Midbrain (tissue), 1 donor: ENCODE measurements at regions not wholly inside any gene's neighbourhood (a gene's known extent, or its start where the extent isn't known, plus 50 kb on each side); places are given as distances from the start of the nearest gene placed in this dataset.
"Not testable (repeated sequence)": the region's sequence is repeated elsewhere in the genome, so short reads cannot be mapped to it uniquely, and the experiment has no call there.

Source experiments
- DNase-seq: peaks from one replicate; lab custom pipeline; 2025; lab: John Stamatoyannopoulos, UW

GRCh38 chr2:36058076-36058475 is 297.5 kb upstream of the CRIM1 start:
- no peak for DNase-seq

- no peak for DNase-seq
Measured at GRCh38 chr2:36052819-36053218, 302.8 kb upstream of the CRIM1 start.

DNA sequence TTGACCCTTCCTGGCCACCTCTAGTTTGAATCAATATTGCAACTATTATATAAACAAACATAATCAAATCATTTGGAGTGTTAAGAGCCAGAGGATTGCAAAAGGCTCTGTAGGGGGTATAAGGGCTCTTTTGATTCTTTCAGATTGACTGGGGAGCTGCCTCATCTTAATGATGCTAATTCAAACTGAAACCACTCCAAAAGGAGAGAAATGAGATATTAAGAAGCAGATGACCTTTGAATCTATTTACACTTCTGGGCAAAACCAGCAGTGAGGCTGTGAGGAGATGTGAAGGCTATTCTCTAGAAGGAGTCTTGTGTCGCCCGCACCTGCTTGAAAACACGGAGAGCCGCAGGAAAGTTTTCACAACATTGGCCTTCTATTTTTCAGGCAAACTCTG is 311.2 kb upstream of the CRIM1 start:
- DNase-seq: no peak

DNA sequence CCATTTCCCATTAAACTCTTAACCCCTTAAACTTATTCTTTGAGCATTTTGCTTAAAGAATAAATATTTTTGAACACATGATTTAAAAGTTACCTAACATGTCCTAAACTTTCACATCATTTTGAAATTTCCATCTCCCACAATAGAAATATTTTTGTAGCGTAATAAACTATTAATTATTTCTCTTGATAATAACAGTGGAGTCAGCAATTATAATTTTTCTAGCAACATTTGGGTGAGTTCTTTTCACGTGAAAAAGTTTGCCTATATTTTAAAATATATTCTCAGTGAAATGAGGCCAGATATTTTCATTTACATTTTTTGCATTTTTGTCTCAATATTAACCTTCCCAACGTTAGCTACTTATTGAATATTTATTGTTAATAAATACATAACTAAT is 320.4 kb upstream of the CRIM1 start:
- no peak for DNase-seq

DNA sequence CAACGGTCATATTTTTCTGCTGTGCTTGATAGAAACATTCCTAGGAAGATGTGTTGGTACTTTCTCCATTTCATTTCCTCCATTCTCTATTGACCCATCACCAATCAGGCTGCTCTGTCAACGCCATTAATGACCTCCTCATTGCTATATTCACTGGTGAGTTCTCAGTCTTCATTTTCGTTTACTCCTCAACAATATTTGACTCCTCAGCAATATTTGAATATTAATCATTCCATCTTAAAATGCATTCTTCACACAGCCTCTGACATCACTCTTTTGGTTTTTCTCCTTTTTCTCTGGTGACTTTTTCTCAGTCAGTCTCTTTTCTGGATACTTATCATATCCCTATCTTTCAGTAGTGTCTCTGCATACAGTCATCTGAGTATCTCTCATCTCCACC is 323.5 kb upstream of the CRIM1 start:
- no peak for DNase-seq

DNA sequence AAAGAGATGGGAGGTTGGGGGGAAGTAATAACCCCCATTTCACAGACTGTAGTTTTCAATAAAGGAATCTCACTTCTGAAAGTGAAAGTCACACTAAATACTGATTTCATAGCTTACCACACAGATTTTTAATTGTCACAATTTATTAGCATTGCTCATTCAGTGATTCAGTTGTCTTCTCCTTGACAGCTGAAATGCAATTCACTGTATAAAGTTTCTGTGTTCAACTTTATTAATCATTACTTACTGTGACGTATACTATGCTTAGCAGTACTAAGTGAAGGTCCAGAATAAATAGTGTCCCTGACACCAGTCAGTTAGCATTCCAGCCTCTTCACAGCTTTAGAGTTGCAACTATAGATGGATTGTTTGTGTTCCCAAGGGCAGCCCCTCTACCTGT is 324.1 kb upstream of the CRIM1 start:
- DNase-seq: no peak

- no peak for DNase-seq
Measured at GRCh38 chr2:36027616-36028015, 328.0 kb upstream of the CRIM1 start.

GRCh38 chr2:36013064-36013463 is 342.5 kb upstream of the CRIM1 start:
- DNase-seq: no peak

DNA sequence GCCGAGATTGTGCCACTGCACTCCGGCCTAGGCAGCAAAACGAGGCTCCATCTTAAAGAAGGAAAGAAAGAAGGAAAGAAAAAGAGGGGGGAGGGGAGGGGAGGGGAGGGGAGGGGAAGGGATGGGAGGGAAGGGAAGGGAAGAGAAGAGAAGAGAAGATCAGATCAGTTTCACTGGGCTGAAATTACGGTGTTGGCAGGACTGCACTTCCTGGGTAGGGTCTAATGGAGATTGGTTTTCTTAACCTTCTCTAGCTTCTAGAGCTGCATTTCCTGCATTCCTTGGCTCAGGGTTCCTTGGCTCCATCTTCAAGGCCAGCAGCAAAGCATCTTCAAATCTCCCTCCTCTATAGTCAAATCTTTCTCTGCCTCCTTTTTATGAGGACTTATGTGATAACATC is 349.1 kb upstream of the CRIM1 start:
- no peak for DNase-seq

GRCh38 chr2:36002941-36003340 is 352.6 kb upstream of the CRIM1 start:
- no peak for DNase-seq

DNA sequence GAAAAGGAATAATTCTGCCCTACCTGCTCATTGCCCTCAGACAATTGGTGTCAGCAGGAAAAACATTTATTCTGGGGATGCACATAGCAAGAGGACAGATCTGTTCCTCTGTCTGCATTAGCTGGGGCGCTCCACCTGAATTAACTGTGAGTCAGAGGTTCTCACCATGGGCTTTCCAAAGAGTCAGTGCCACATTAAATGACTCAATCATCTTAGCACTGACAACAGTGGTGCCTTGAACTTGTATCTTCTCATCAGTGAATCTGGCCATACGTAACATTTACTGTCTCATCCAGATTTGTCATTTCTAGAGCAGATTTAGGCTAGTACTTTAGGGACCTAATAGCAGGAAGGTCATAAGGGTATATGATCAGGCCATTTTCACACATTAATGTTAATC is 358.1 kb upstream of the CRIM1 start:
- no peak for DNase-seq

GRCh38 chr2:35989503-35989902 is 366.1 kb upstream of the CRIM1 start:
- no peak for DNase-seq

DNA sequence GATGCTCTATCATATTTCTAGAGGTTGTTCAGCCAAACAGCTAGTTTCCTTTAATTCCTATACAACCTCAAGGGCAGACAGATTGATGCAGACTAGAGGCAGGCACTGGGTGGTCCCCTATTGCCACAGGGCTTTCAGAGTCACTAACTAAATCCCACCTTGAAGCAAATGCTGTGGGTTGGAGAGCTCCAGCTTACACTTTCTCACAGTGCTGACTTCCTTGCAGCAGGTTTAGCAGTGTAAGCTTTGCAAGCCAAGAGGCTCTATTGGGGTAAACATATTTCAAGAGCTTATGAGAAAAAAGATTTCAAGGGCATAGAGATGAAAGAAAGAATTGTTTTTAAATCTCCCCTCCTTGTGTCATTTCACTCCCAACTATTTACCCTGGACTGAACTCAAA is 366.5 kb upstream of the CRIM1 start:
- DNase-seq: no peak

- no peak for DNase-seq
Measured at GRCh38 chr2:35986871-35987270, 368.7 kb upstream of the CRIM1 start.

GRCh38 chr2:35978218-35978617 is 377.4 kb upstream of the CRIM1 start:
- DNase-seq: no peak

DNA sequence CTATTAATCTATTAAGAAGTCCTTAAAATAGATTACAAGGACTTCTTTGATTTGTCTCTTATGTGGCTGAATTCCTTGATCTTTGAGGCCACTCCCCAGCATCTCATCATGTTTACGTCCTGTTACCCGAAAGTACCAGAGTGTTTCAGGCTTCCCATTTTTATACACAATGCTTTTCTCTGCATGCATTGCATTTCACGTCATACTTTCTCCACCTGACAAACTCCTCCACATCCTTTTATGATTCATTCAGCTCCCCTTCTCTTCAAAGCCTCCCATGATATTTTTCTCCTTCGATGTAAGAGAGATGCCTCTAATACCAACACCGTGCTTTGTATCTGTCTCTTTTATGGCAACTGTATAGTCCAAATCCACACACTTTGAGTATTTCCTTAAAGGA is 379.0 kb upstream of the CRIM1 start:
- DNase-seq: no peak

DNA sequence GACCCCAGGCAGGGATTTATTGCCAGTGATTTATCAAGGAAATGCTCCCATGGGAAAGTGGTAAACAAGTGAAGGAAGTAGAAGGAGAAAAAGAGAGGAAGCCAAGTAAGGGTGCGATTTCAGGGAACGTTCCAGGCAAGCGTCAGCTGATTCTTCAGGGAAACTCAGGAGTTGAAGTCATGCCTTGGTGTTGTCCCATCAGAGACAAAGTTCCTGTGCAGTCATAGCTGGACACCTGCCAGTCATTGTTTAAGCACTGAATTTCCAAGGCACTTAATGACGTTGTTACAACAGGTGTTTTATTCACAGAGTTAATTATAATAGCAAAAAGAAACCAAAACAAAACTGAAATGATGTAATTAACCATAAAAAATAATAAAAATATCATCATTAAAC is 381.8 kb upstream of the CRIM1 start:
- no peak for DNase-seq

- DNase-seq: peak; percentile 13
Measured at GRCh38 chr2:35973132-35973736, 382.3 kb upstream of the CRIM1 start.

- no peak for DNase-seq
Measured at GRCh38 chr2:35963824-35964223, 391.8 kb upstream of the CRIM1 start.

DNA sequence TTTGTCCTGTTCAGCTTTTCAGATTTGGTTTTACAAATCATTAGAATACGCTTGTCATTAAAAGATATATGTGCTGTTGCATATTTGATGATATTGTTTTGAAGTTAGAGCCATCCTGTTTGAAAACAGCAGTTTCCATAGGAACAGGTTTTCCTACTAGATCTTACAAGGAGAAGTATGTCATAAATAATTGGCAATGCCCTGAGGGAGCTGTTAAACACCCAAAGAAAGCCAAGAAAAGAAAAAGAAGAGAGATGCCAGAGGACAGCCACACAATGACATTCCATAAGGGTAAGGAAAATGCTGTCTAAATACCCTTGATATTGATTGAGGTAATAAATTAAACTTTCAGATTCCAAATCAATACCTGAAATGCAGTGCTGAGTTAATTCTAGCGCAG is 392.2 kb upstream of the CRIM1 start:
- no peak for DNase-seq

- DNase-seq: no peak
Measured at GRCh38 chr2:35962585-35963146, 392.9 kb upstream of the CRIM1 start.

DNA sequence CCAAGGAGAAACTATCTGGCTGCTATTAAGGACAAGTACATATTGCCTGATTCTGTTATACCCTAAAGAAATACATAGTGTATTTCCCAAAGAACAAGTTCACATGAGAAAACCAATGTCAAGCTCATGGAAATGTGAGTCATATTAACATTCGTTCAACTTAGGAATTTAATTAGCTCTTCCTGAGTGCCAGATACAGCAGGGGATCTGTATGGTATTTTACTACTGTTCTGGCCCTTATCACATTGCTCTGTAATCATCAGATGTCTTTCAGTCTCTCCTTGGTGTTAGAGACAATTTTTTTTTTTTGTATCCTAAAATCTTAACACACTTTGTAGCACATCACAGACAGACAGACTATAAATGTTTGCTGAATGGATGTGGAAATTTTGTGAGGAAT is 395.0 kb upstream of the CRIM1 start:
- DNase-seq: no peak

DNA sequence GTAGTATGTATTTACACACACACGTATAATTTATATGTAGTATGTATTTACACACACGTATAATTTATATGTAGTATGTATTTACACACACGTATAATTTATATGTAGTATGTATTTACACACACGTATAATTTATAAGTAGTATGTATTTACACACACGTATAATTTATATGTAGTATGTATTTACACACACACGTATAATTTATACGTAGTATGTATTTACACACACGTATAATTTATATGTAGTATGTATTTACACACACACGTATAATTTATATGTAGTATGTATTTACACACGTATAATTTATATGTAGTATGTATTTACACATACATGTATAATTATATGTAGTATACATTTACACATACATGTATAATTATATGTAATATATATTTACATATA is 398.5 kb upstream of the CRIM1 start:
- not testable (repeated sequence) for DNase-seq

DNA sequence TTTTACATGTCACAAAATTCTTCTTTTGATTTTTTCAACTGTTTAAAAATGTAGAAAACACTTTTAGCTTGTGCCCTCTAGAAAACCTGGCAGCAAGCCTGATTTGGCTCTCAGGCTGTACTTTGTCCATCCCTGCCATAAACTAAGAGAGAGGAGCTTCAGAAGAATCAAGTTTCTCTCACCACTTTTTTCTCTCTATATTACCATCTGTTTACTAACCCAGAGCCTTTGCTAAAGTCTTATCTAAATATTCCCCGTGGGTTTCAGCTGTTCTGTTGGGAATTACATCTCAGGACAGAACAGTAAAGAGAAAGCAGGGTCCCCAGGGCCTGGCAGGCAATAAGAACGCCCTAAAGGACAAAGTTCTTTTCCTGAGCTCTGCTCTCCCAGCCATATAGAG is 409.1 kb upstream of the CRIM1 start:
- peak; percentile 2 for DNase-seq
